K562 (cell line): ENCODE measurements at regions not wholly inside any gene's neighbourhood (a gene's known extent, or its start where the extent isn't known, plus 50 kb on each side); places are given as distances from the start of the nearest gene placed in this dataset.

ENCODE experiments used
- ATAC-seq: fragments of 200-7000 bp; cut with Tn5 transposase; 3 replicates; pipeline ENCODE4 v1.9.1; 2020; ENCODE audit warnings: moderate library complexity
- BruUV-seq: library from RNA; stranded (reverse); fragments of 400-500 nt; replicated peaks from 2 replicates; lab custom pipeline; 2021; lab: Mats Ljungman, UMichigan
- CTCF ChIA-PET: fragments of 300-600 bp; formaldehyde crosslinking; extraction: SDS; loops from one replicate; lab custom pipeline; 2021; ENCODE audit warnings: low intra/inter-chr PET ratio; lab: Yijun Ruan, JAX
- POLR2A ChIA-PET: fragments of 300-600, 350-650 bp; sonication (Branson Sonifier 250); formaldehyde crosslinking; extraction: SDS; loops from one replicate; lab custom pipeline; 2021; ENCODE audit warnings: antibody characterized with exemption, inconsistent platforms; lab: Yijun Ruan, JAX
- DNase-seq, 4 experiments: peaks; one replicate each; pipeline versions ENCODE4 v3.0.0 to v3.0.0-alpha.2; 2011 to 2018; ENCODE audit warnings: low spot score in 3 of 4, mixed read lengths in 3 of 4; ENCODE audit errors: extremely low read depth in 1 of 4
- FAIRE-seq: peaks from 2 replicates; lab custom pipeline; 2011; peaks lifted over from hg19 to GRCh38; lab: Jason Lieb, UNC
- H2AFZ ChIP-seq: 2 replicates; pipeline ENCODE4 v1.6.0; 2011; ENCODE audit warnings: low read depth, low read length, control low read depth, inconsistent platforms
- H3K27ac ChIP-seq: fragments of 200-600 bp; 3 replicates; pipeline ENCODE4 v1.8.0; 2011; ENCODE audit warnings: low read depth, mild to moderate bottlenecking, control low read depth, inconsistent platforms, low read length, moderate library complexity, mixed read lengths; ENCODE audit errors: extremely low read depth
- H3K27me3 ChIP-seq, 2 experiments: fragments of 300-600 bp in 1 of 2; 2 replicates in 1 of 2; 3 replicates in 1 of 2; pipeline versions ENCODE4 v1.6.0 to v1.8.0; 2011; ENCODE audit warnings: inconsistent platforms in 2 of 2, low read length in 2 of 2, mild to moderate bottlenecking in 1 of 2, mixed read lengths in 1 of 2, moderate library complexity in 1 of 2; ENCODE audit not compliant: control insufficient read depth in 2 of 2, insufficient read depth in 2 of 2
- H3K36me3 ChIP-seq: fragments of 300-600 bp; 3 replicates; pipeline ENCODE4 v1.8.0; 2011; ENCODE audit warnings: mild to moderate bottlenecking, low read length, inconsistent platforms; ENCODE audit not compliant: control insufficient read depth, insufficient read depth
- H3K4me1 ChIP-seq, 2 experiments: fragments of 200-600 bp in 1 of 2; replicated peaks in 1 of 2; 2 replicates in 1 of 2; 3 replicates in 1 of 2; pipeline versions ENCODE4 v1.5.1 to v1.8.0; 2011; ENCODE audit warnings: inconsistent platforms in 2 of 2, low read length in 2 of 2, mild to moderate bottlenecking in 1 of 2, mixed read lengths in 1 of 2, moderate library complexity in 1 of 2; ENCODE audit not compliant: control insufficient read depth in 2 of 2, insufficient read depth in 2 of 2
- H3K4me2 ChIP-seq: 2 replicates; pipeline ENCODE4 v1.6.1; 2011; ENCODE audit warnings: low read length, control low read depth, inconsistent platforms, mixed read lengths; ENCODE audit not compliant: insufficient read depth
- H3K4me3 ChIP-seq: fragments of 200-600 bp; sonication (generic), shearing (Covaris generic); 2 replicates; pipeline ENCODE4 v1.5.1; 2016; ENCODE audit warnings: control low read depth, inconsistent platforms
- H3K79me2 ChIP-seq: fragments of 200-600 bp; 3 replicates; pipeline ENCODE4 v1.8.0; 2011; ENCODE audit warnings: low read length, inconsistent platforms; ENCODE audit not compliant: control insufficient read depth, insufficient read depth
- H3K9ac ChIP-seq, 2 experiments: 2 replicates each; pipeline versions ENCODE4 v1.6.0 to v1.6.1; 2011; ENCODE audit warnings: low read depth in 2 of 2, low read length in 2 of 2, control low read depth in 1 of 2, inconsistent platforms in 1 of 2, mild to moderate bottlenecking in 1 of 2, mixed read lengths in 1 of 2; ENCODE audit not compliant: insufficient read depth in 1 of 2
- H3K9me1 ChIP-seq: one replicate; pipeline ENCODE4 v1.6.0; 2011; ENCODE audit warnings: inconsistent platforms, mild to moderate bottlenecking, low read length, moderate library complexity; ENCODE audit not compliant: control insufficient read depth, insufficient read depth
- H3K9me3 ChIP-seq: replicated peaks from 2 replicates; pipeline ENCODE4 v1.5.1; 2011; ENCODE audit warnings: low read depth, low read length, inconsistent platforms; ENCODE audit not compliant: control insufficient read depth, insufficient read depth
- H4K20me1 ChIP-seq: replicated peaks from 2 replicates; pipeline ENCODE4 v1.6.1; 2011; ENCODE audit warnings: low read length, inconsistent platforms, mixed read lengths; ENCODE audit not compliant: control insufficient read depth, insufficient read depth
- GTF2F1 ChIP-seq: IDR thresholded peaks from 2 replicates; pipeline ENCODE4 v1.6.1; 2011; ENCODE audit warnings: low read depth, low read length, improper control_type of control experiment
- RAD21 ChIP-seq, 2 experiments: fragments of 250-450 bp in 1 of 2; fragments of 450-650 bp in 1 of 2; sonication (Bioruptor Pico) in 1 of 2; formaldehyde crosslinking in 1 of 2; IDR thresholded peaks in 1 of 2; conservative IDR thresholded peaks in 1 of 2; 2 replicates each; pipeline versions ENCODE4 v1.4.0 to v1.8.0; 2020 to 2022; ENCODE audit warnings: mild to moderate bottlenecking in 2 of 2, moderate library complexity in 1 of 2
- SMC3 ChIP-seq: conservative IDR thresholded peaks from 2 replicates; pipeline ENCODE4 v1.6.1; 2011; ENCODE audit warnings: low read depth, low read length, improper control_type of control experiment; ENCODE audit not compliant: insufficient read depth
- WGBS: fragments of 100-300 bp; shearing (Covaris generic); methylation state at CpG from one replicate; pipeline ENCODE4 v1.1.6; 2016; ENCODE audit warnings: low coverage, mixed read lengths; ENCODE audit not compliant: insufficient coverage; ENCODE audit errors: missing lambda C conversion rate; 5-methylcytosine and 5-hydroxymethylcytosine counted together
- in situ Hi-C: fragments of 300-500 bp; cut with MboI; formaldehyde crosslinking; loops from 4 replicates; pipeline ENCODE4 v1.15.0; 2018; ENCODE audit warnings: inconsistent platforms, mixed read lengths
- intact Hi-C: fragments of 100-400 bp; cut with micrococcal nuclease; formaldehyde crosslinking; loops from 2 replicates; pipeline ENCODE4 v1.14.2; 2022
- TF ChIP-seq, protein P1 (sequence below), 3 experiments: IDR thresholded peaks in 2 of 3; conservative IDR thresholded peaks in 1 of 3; 2 replicates each; pipeline ENCODE4 v1.5.1; 2011 to 2012; ENCODE audit warnings: low read length in 3 of 3, mild to moderate bottlenecking in 3 of 3, control low read depth in 2 of 3, improper control_type of control experiment in 1 of 3, inconsistent platforms in 1 of 3, low read depth in 1 of 3, mixed read lengths in 1 of 3, moderate library complexity in 1 of 3; ENCODE audit not compliant: insufficient read depth in 2 of 3
- TF ChIP-seq, protein P2 (sequence below), 2 experiments: fragments of 450-650 bp; formaldehyde crosslinking in 1 of 2; IDR thresholded peaks; 2 replicates each; pipeline versions ENCODE4 v1.4.0 to v1.6.1; 2014 to 2020; ENCODE audit warnings: mild to moderate bottlenecking in 2 of 2, borderline replicate concordance in 1 of 2, low read depth in 1 of 2

DNA sequence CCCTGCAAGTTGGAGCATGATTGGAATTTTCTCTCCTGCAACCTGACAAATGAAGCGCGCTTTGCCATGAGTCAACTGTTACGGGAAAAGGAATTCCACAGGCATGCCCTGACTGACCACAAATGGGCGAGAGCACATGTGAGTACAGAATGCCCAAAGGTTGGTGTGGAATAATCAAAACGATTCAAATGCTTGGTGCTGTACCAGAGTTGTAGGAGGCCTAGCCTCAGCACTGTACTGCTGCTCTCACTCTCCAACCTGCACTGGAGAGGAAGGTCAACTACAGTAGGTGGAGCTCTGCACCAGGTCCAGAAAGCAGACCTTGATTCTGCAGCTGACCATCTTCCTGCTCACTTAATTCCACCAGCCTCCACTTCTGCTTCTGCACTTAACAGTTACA is 406.9 kb upstream of the ACTBL2 start:
- Histone ChIP-seq H3K36me3 (no peaks in the 10 kb centered on the region), H3K9ac (no peak overlapping the region), H3K9me3 (no peaks in the 10 kb centered on the region), H3K79me2 (no peaks in the 10 kb centered on the region), H2AFZ (no peak overlapping the region), H4K20me1 (no peaks in the 10 kb centered on the region), H3K27me3 (no peaks in the 10 kb centered on the region), H3K4me1 (no peaks in the 10 kb centered on the region), H3K4me2 (no peak overlapping the region), H3K9me1 (no peaks in the 10 kb centered on the region), H3K4me3 (no peak overlapping the region), H3K27ac (no peak overlapping the region)
- intact Hi-C loops: no loop called here
- DNase-seq (peak in 1 of 4 experiments; percentile 12), ATAC-seq (peak; percentile 71; the same call in 2 of the 3 replicates), FAIRE-seq (peak; percentile 59)
- POLR2A ChIA-PET: no interaction called here
- no TSS peak for BruUV-seq
- TF ChIP-seq, protein P1, sequence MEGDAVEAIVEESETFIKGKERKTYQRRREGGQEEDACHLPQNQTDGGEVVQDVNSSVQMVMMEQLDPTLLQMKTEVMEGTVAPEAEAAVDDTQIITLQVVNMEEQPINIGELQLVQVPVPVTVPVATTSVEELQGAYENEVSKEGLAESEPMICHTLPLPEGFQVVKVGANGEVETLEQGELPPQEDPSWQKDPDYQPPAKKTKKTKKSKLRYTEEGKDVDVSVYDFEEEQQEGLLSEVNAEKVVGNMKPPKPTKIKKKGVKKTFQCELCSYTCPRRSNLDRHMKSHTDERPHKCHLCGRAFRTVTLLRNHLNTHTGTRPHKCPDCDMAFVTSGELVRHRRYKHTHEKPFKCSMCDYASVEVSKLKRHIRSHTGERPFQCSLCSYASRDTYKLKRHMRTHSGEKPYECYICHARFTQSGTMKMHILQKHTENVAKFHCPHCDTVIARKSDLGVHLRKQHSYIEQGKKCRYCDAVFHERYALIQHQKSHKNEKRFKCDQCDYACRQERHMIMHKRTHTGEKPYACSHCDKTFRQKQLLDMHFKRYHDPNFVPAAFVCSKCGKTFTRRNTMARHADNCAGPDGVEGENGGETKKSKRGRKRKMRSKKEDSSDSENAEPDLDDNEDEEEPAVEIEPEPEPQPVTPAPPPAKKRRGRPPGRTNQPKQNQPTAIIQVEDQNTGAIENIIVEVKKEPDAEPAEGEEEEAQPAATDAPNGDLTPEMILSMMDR (IDR thresholded peaks at IDR 0.05 in 2 of 3, conservative IDR thresholded peaks at IDR 0.05 in 1 of 3; ENCODE audit: insufficient read depth in 2 of 3, low read depth in 1 of 3, low read length in 3 of 3): peak; percentile 24 to 31 (median 26); a peak in 3 of 6 replicates
- peak; percentile 40 for TF ChIP-seq SMC3
- no peak for TF ChIP-seq GTF2F1
- TF ChIP-seq, protein P2, sequence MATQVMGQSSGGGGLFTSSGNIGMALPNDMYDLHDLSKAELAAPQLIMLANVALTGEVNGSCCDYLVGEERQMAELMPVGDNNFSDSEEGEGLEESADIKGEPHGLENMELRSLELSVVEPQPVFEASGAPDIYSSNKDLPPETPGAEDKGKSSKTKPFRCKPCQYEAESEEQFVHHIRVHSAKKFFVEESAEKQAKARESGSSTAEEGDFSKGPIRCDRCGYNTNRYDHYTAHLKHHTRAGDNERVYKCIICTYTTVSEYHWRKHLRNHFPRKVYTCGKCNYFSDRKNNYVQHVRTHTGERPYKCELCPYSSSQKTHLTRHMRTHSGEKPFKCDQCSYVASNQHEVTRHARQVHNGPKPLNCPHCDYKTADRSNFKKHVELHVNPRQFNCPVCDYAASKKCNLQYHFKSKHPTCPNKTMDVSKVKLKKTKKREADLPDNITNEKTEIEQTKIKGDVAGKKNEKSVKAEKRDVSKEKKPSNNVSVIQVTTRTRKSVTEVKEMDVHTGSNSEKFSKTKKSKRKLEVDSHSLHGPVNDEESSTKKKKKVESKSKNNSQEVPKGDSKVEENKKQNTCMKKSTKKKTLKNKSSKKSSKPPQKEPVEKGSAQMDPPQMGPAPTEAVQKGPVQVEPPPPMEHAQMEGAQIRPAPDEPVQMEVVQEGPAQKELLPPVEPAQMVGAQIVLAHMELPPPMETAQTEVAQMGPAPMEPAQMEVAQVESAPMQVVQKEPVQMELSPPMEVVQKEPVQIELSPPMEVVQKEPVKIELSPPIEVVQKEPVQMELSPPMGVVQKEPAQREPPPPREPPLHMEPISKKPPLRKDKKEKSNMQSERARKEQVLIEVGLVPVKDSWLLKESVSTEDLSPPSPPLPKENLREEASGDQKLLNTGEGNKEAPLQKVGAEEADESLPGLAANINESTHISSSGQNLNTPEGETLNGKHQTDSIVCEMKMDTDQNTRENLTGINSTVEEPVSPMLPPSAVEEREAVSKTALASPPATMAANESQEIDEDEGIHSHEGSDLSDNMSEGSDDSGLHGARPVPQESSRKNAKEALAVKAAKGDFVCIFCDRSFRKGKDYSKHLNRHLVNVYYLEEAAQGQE (IDR thresholded peaks at IDR 0.05; ENCODE audit: borderline replicate concordance): peak; percentile 43; the same call in 1 of the 2 replicates
- TF ChIP-seq, protein P2 (CRISPR knock-in tag; IDR thresholded peaks at IDR 0.05; ENCODE audit: low read depth): no peak
- peak; percentile 36 to 75 for TF ChIP-seq RAD21 (CRISPR knock-in tag; conservative IDR thresholded peaks at IDR 0.05 in 1 of 2, IDR thresholded peaks at IDR 0.05 in 1 of 2)
- WGBS: 35% methylated on average over 3 of the region's 5 CpGs
- in situ Hi-C loops: no loop called here
- CTCF ChIA-PET: no interaction called here
